ENCODE measurements at regions not wholly inside any gene's neighbourhood (a gene's known extent, or its start where the extent isn't known, plus 50 kb on each side); places are given as distances from the start of the nearest gene placed in this dataset.

- CTCF ChIA-PET = no interaction called here
- no peaks in the 10 kb centered on the region for H3K4me1 ChIP-seq (ENCODE audit: control insufficient read depth, insufficient read depth, low read length)
- POLR2A ChIA-PET = no interaction called here
These were observed 235.3 kb upstream of the NRSN1 start for GRCh38 chr6:23890543-23891227.

GRCh38 chr6:23905133-23905815, 220.7 kb upstream of the NRSN1 start:
- ChIA-PET POLR2A (no interaction called here), CTCF (no interaction called here)
- H3K36me3 ChIP-seq (ENCODE audit: control insufficient read depth in 2 of 2, insufficient read depth in 1 of 2, low read length in 2 of 2) = no peaks in the 10 kb centered on the region
- H3K4me3 ChIP-seq (ENCODE audit: low read depth, low read length) = no peak overlapping the region
- TF ChIP-seq SETDB1 (IDR thresholded peaks at IDR 0.05; ENCODE audit: insufficient read length, low read length) (no peak), ZNF654 (tag by site-specific recombination; IDR thresholded peaks at IDR 0.05; ENCODE audit: low read depth) (no peak), ZBTB26 (tag by site-specific recombination; optimal IDR thresholded peaks at IDR 0.05) (no peak), ZFP41 (tag by site-specific recombination; IDR thresholded peaks at IDR 0.05; ENCODE audit: borderline replicate concordance) (no peak), ZNF19 (tag by site-specific recombination; IDR thresholded peaks at IDR 0.05; ENCODE audit: low read depth) (no peak), IKZF3 (tag by site-specific recombination; IDR thresholded peaks at IDR 0.05) (no peak), ZNF146 (tag by site-specific recombination; IDR thresholded peaks at IDR 0.05) (no peak)
- H3K9me3 ChIP-seq (ENCODE audit: control insufficient read depth, insufficient read depth, low read depth, low read length) = no peaks in the 10 kb centered on the region
- no peaks in the 10 kb centered on the region for H3K4me1 ChIP-seq (ENCODE audit: control insufficient read depth, insufficient read depth, low read length)
- no peak overlapping the region for H3K27ac ChIP-seq (ENCODE audit: extremely low read depth, low read depth, low read length)

More at GRCh38 chr6:23890543-23891227, 235.3 kb upstream of the NRSN1 start:
- Histone ChIP-seq H3K9me3 (ENCODE audit: control insufficient read depth, insufficient read depth, low read depth, low read length) (no peaks in the 10 kb centered on the region; the same call in 1 of the 2 replicates), H3K36me3 (ENCODE audit: control insufficient read depth in 2 of 2, insufficient read depth in 1 of 2, low read length in 2 of 2) (no peaks in the 10 kb centered on the region), H3K4me3 (ENCODE audit: low read depth, low read length) (no peak overlapping the region), H3K27ac (ENCODE audit: extremely low read depth, low read depth, low read length) (no peak overlapping the region)
- TF ChIP-seq SP2 (tag by site-specific recombination; IDR thresholded peaks at IDR 0.05) = no peak
- TF ChIP-seq PATZ1 (tag by site-specific recombination; IDR thresholded peaks at IDR 0.05) = no peak

GRCh38 chr6:23910420-23910819, 215.6 kb upstream of the NRSN1 start:
- CTCF ChIA-PET = no interaction called here
- Histone ChIP-seq H3K27ac (ENCODE audit: extremely low read depth, low read depth, low read length) (no peak overlapping the region), H3K9me3 (ENCODE audit: control insufficient read depth, insufficient read depth, low read depth, low read length) (no peaks in the 10 kb centered on the region), H3K4me1 (ENCODE audit: control insufficient read depth, insufficient read depth, low read length) (no peaks in the 10 kb centered on the region), H3K36me3 (ENCODE audit: control insufficient read depth in 2 of 2, insufficient read depth in 1 of 2, low read length in 2 of 2) (no peaks in the 10 kb centered on the region), H3K4me3 (ENCODE audit: low read depth, low read length) (no peak overlapping the region)
- POLR2A ChIA-PET = no interaction called here
- no peak for TF ChIP-seq YY1 (tag by site-specific recombination; IDR thresholded peaks at IDR 0.05)
- no peak for TF ChIP-seq SP3 (tag by site-specific recombination; IDR thresholded peaks at IDR 0.05)
- no peak for TF ChIP-seq ZNF677 (tag by site-specific recombination; IDR thresholded peaks at IDR 0.05)
- no peak for TF ChIP-seq ZNF596 (tag by site-specific recombination; IDR thresholded peaks at IDR 0.05)
- no peak for TF ChIP-seq ZNF747 (tag by site-specific recombination; IDR thresholded peaks at IDR 0.05)
- no peak for TF ChIP-seq ZNF23 (tag by site-specific recombination; IDR thresholded peaks at IDR 0.05; ENCODE audit: borderline replicate concordance)
- no peak for TF ChIP-seq ZNF146 (tag by site-specific recombination; IDR thresholded peaks at IDR 0.05)
- TF ChIP-seq ZSCAN30 (tag by site-specific recombination; IDR thresholded peaks at IDR 0.05) = no peak
- TF ChIP-seq REPIN1 (tag by site-specific recombination; IDR thresholded peaks at IDR 0.05; ENCODE audit: low read depth) = no peak
- TF ChIP-seq HOXA7 (CRISPR knock-in tag; IDR thresholded peaks at IDR 0.05; ENCODE audit: borderline replicate concordance) = no peak
